ENCODE measurements at regions not wholly inside any gene's neighbourhood (a gene's known extent, or its start where the extent isn't known, plus 50 kb on each side); places are given as distances from the start of the nearest gene placed in this dataset.

- no peaks in the 10 kb centered on the region for H3K27me3 Mint-ChIP-seq (ENCODE audit: low read depth)
- H3K36me3 Mint-ChIP-seq (ENCODE audit: low read depth), result no peaks in the 10 kb centered on the region
- CTCF ChIA-PET, result no interaction called here
- H3K27ac Mint-ChIP-seq, result no peak overlapping the region
- intact Hi-C loops (cut with micrococcal nuclease), result no loop called here
- H3K9me3 Mint-ChIP-seq, result no peaks in the 10 kb centered on the region
- H3K4me3 Mint-ChIP-seq, result no peak overlapping the region
- DNase-seq, result no peak
- no peaks in the 10 kb centered on the region for H3K4me1 Mint-ChIP-seq (ENCODE audit: low read depth)
Observed at GRCh38 chr19:16016226-16017137, 59.8 kb upstream of the TPM4 start.

GRCh38 chr19:16017138-16017490 is 59.2 kb upstream of the TPM4 start:
- CTCF ChIA-PET, result no interaction called here
- H3K4me3 Mint-ChIP-seq, result no peak overlapping the region
- intact Hi-C loops (cut with micrococcal nuclease), result no loop called here
- H3K27ac Mint-ChIP-seq, result no peak overlapping the region
- H3K9me3 Mint-ChIP-seq, result no peaks in the 10 kb centered on the region
- DNase-seq, result no peak
- H3K27me3 Mint-ChIP-seq (ENCODE audit: low read depth), result no peaks in the 10 kb centered on the region
- H3K36me3 Mint-ChIP-seq (ENCODE audit: low read depth), result no peaks in the 10 kb centered on the region
- no peaks in the 10 kb centered on the region for H3K4me1 Mint-ChIP-seq (ENCODE audit: low read depth)

GRCh38 chr19:16018106-16018755 is 58.1 kb upstream of the TPM4 start:
- no peak overlapping the region for H3K4me3 Mint-ChIP-seq
- CTCF ChIA-PET, result no interaction called here
- DNase-seq, result no peak

GRCh38 chr19:16018801-16019551 is 57.3 kb upstream of the TPM4 start:
- Mint-ChIP-seq H3K4me1 (ENCODE audit: low read depth) (no peaks in the 10 kb centered on the region), H3K27ac (no peak overlapping the region)

More at GRCh38 chr19:16018106-16018755, 58.1 kb upstream of the TPM4 start:
- no peaks in the 10 kb centered on the region for H3K9me3 Mint-ChIP-seq
- no peak overlapping the region for H3K27ac Mint-ChIP-seq
- intact Hi-C loops (cut with micrococcal nuclease), result no loop called here
- no peaks in the 10 kb centered on the region for H3K36me3 Mint-ChIP-seq (ENCODE audit: low read depth)
- no peaks in the 10 kb centered on the region for H3K4me1 Mint-ChIP-seq (ENCODE audit: low read depth)
- no peaks in the 10 kb centered on the region for H3K27me3 Mint-ChIP-seq (ENCODE audit: low read depth)

GRCh38 chr19:16019691-16020448 is 56.4 kb upstream of the TPM4 start:
- no peak overlapping the region for H3K4me3 Mint-ChIP-seq
- intact Hi-C loops (cut with micrococcal nuclease), result no loop called here
- H3K27ac Mint-ChIP-seq, result no peak overlapping the region
- CTCF ChIA-PET, result no interaction called here
- no peaks in the 10 kb centered on the region for H3K36me3 Mint-ChIP-seq (ENCODE audit: low read depth)
- no peaks in the 10 kb centered on the region for H3K9me3 Mint-ChIP-seq
- H3K4me1 Mint-ChIP-seq (ENCODE audit: low read depth), result no peaks in the 10 kb centered on the region
- DNase-seq, result no peak
- no peaks in the 10 kb centered on the region for H3K27me3 Mint-ChIP-seq (ENCODE audit: low read depth)

More at GRCh38 chr19:16018801-16019551, 57.3 kb upstream of the TPM4 start:
- no peaks in the 10 kb centered on the region for H3K36me3 Mint-ChIP-seq (ENCODE audit: low read depth)
- no peak for DNase-seq
- no peaks in the 10 kb centered on the region for H3K27me3 Mint-ChIP-seq (ENCODE audit: low read depth)
- CTCF ChIA-PET, result no interaction called here
- H3K4me3 Mint-ChIP-seq, result no peak overlapping the region
- intact Hi-C loops (cut with micrococcal nuclease), result no loop called here
- no peaks in the 10 kb centered on the region for H3K9me3 Mint-ChIP-seq

GRCh38 chr19:16021796-16022195 is 54.5 kb upstream of the TPM4 start:
- no peak overlapping the region for H3K27ac Mint-ChIP-seq
- intact Hi-C loops (cut with micrococcal nuclease), result no loop called here
- DNase-seq, result no peak
- H3K27me3 Mint-ChIP-seq (ENCODE audit: low read depth), result no peaks in the 10 kb centered on the region
- no peaks in the 10 kb centered on the region for H3K4me1 Mint-ChIP-seq (ENCODE audit: low read depth)
- H3K4me3 Mint-ChIP-seq, result no peak overlapping the region
- H3K36me3 Mint-ChIP-seq (ENCODE audit: low read depth), result no peaks in the 10 kb centered on the region
- no peaks in the 10 kb centered on the region for H3K9me3 Mint-ChIP-seq
- CTCF ChIA-PET, result interaction anchor here (1.0 kb wide), 1 partner anchor 224 kb away, joined by 4 read pairs; no protein-coding TSS in a partner anchor

- H3K4me1 Mint-ChIP-seq (ENCODE audit: low read depth), result no peaks in the 10 kb centered on the region
- DNase-seq, result no peak
- H3K36me3 Mint-ChIP-seq (ENCODE audit: low read depth), result no peaks in the 10 kb centered on the region
- H3K27ac Mint-ChIP-seq, result no peak overlapping the region
- CTCF ChIA-PET, result interaction anchor here (1.0 kb wide), 1 partner anchor 223 kb away, joined by 4 read pairs; no protein-coding TSS in a partner anchor
- intact Hi-C loops (cut with micrococcal nuclease), result no loop called here
- no peaks in the 10 kb centered on the region for H3K9me3 Mint-ChIP-seq
- H3K4me3 Mint-ChIP-seq, result no peak overlapping the region
- no peaks in the 10 kb centered on the region for H3K27me3 Mint-ChIP-seq (ENCODE audit: low read depth)
Observed at GRCh38 chr19:16022251-16022650, 54.0 kb upstream of the TPM4 start.

- no peaks in the 10 kb centered on the region for H3K9me3 Mint-ChIP-seq
- intact Hi-C loops (cut with micrococcal nuclease), result no loop called here
- no peak overlapping the region for H3K4me3 Mint-ChIP-seq
- H3K27me3 Mint-ChIP-seq (ENCODE audit: low read depth), result no peaks in the 10 kb centered on the region
- no peak for DNase-seq
- H3K27ac Mint-ChIP-seq, result no peak overlapping the region
- H3K4me1 Mint-ChIP-seq (ENCODE audit: low read depth), result peaks cover 3% of the 10 kb centered on the region
- CTCF ChIA-PET, result no interaction called here
- H3K36me3 Mint-ChIP-seq (ENCODE audit: low read depth), result no peaks in the 10 kb centered on the region
Observed at GRCh38 chr19:16022681-16023080, 53.6 kb upstream of the TPM4 start.

GRCh38 chr19:16023146-16023915 is 53.0 kb upstream of the TPM4 start:
- Mint-ChIP-seq H3K4me1 (ENCODE audit: low read depth) (peaks cover 3% of the 10 kb centered on the region), H3K36me3 (ENCODE audit: low read depth) (no peaks in the 10 kb centered on the region), H3K4me3 (no peak overlapping the region), H3K27me3 (ENCODE audit: low read depth) (no peaks in the 10 kb centered on the region), H3K27ac (no peak overlapping the region), H3K9me3 (no peaks in the 10 kb centered on the region)
- intact Hi-C loops (cut with micrococcal nuclease), result no loop called here
- no peak for DNase-seq
- CTCF ChIA-PET, result no interaction called here

GRCh38 chr19:16024266-16025107 is 51.8 kb upstream of the TPM4 start:
- CTCF ChIA-PET, result no interaction called here
- Mint-ChIP-seq H3K9me3 (no peaks in the 10 kb centered on the region), H3K4me1 (ENCODE audit: low read depth) (peaks cover 3% of the 10 kb centered on the region), H3K27me3 (ENCODE audit: low read depth) (no peaks in the 10 kb centered on the region), H3K36me3 (ENCODE audit: low read depth) (no peaks in the 10 kb centered on the region), H3K4me3 (no peak overlapping the region), H3K27ac (no peak overlapping the region)
- no peak for DNase-seq
- intact Hi-C loops (cut with micrococcal nuclease), result no loop called here
